OCI-M1 (cell line): ENCODE measurements at regions not wholly inside any gene's neighbourhood (a gene's known extent, or its start where the extent isn't known, plus 50 kb on each side); places are given as distances from the start of the nearest gene placed in this dataset.
A peak's percentile ranks its signal among the peaks of the same experiment; 100 is the strongest.
"Not testable (repeated sequence)": the region's sequence is repeated elsewhere in the genome, so short reads cannot be mapped to it uniquely, and the experiment has no call there.

Experiments
- DNase-seq: peaks from one replicate; lab custom pipeline; 2025; lab: John Stamatoyannopoulos, UW

- no peak for DNase-seq
Measured at GRCh38 chr12:83574142-83574541, 887.4 kb downstream of the TMTC2 start.

- peak; percentile 68 for DNase-seq
Measured at GRCh38 chr12:83573671-83574070, 887.0 kb downstream of the TMTC2 start.

DNA sequence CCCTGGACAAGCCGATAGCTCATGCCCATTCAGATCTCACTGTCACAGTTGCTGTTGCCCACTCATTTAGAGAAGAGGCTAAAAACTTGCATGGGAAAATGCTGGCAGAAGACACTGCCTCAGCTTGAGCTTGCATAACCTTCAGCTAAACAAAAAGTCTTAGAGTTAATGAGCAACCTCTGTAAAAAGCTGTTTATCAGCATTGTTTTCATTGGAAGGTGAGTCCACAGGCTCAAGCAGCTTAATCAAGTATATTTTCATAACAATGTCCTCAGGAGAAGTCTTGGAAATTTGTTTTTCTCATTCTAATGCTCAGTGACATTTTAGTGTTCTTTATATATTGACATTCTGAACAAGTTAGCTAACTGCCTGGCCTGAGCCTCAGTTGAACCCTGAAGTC is 872.9 kb downstream of the TMTC2 start:
- no peak for DNase-seq

GRCh38 chr12:83556040-83556439 is 869.3 kb downstream of the TMTC2 start:
- DNase-seq: not testable (repeated sequence)

GRCh38 chr12:83541446-83541845 is 854.7 kb downstream of the TMTC2 start:
- no peak for DNase-seq

GRCh38 chr12:83538361-83538965 is 851.8 kb downstream of the TMTC2 start:
- DNase-seq: no peak

GRCh38 chr12:83537428-83538053 is 850.8 kb downstream of the TMTC2 start:
- DNase-seq: no peak

GRCh38 chr12:83536496-83536895 is 849.8 kb downstream of the TMTC2 start:
- no peak for DNase-seq

GRCh38 chr12:83528571-83528970 is 841.9 kb downstream of the TMTC2 start:
- DNase-seq: no peak

GRCh38 chr12:83527810-83528209 is 841.1 kb downstream of the TMTC2 start:
- no peak for DNase-seq

GRCh38 chr12:83515306-83516026 is 828.8 kb downstream of the TMTC2 start:
- DNase-seq: no peak

GRCh38 chr12:83514372-83514771 is 827.7 kb downstream of the TMTC2 start:
- no peak for DNase-seq

DNA sequence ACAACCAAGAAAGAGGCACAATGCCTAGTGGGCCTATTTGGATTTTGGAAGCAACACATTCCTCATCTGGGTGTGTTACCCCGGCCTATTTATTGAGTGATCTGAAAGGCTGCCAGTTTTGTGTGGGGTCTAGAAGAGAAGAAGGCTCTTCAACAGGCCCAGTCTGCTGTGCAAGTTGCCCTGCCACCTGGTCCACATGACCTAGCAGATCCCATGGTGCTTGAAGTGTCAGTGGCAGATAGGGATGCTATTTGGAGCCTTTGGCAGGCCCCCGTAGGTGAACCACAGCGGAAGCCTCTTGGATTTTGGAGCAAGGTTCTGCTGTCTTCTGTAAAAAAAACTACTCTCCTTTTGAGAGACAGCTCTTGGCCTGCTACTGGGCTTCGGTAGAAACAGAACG is 820.1 kb downstream of the TMTC2 start:
- no peak for DNase-seq

DNA sequence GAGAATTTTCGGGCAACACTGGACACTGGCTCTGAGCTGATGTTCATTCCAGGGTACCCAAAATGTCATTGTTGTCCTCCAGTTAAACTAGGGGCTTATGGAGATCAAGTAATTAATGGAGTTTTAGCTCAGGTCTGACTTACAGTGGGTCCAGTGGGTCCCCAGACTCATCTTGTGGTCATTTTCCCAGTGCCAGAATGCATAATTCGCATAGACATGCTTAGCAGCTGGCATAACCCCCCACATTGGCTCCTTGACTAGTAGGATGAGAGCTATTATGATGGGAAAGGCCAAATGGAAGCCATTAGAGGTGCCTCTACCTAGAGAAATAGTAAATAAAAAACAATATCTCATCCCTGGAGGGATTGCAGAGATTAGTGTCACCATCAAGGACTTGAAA is 818.9 kb downstream of the TMTC2 start:
- DNase-seq: no peak

- DNase-seq: not testable (repeated sequence)
Measured at GRCh38 chr12:83499894-83500293, 813.2 kb downstream of the TMTC2 start.

DNA sequence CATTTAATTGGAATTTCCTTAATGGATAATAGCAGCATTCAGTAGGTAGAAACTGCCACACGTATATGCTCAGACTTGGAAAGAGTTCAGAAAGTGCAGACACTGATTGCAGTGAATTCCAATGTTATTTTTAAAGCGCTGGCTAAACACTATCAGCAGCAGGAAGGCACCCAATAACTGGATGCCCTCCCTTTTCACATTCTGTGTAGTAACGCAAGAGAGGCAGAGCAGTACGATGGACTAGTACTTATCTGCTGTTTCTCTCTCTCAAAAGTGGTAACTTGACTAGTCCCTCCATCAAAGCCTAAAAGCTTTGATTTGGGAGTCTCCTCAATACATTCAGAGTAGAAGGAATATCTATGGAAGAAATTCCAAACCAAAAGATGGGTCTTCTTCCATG is 791.0 kb downstream of the TMTC2 start:
- DNase-seq: no peak

DNA sequence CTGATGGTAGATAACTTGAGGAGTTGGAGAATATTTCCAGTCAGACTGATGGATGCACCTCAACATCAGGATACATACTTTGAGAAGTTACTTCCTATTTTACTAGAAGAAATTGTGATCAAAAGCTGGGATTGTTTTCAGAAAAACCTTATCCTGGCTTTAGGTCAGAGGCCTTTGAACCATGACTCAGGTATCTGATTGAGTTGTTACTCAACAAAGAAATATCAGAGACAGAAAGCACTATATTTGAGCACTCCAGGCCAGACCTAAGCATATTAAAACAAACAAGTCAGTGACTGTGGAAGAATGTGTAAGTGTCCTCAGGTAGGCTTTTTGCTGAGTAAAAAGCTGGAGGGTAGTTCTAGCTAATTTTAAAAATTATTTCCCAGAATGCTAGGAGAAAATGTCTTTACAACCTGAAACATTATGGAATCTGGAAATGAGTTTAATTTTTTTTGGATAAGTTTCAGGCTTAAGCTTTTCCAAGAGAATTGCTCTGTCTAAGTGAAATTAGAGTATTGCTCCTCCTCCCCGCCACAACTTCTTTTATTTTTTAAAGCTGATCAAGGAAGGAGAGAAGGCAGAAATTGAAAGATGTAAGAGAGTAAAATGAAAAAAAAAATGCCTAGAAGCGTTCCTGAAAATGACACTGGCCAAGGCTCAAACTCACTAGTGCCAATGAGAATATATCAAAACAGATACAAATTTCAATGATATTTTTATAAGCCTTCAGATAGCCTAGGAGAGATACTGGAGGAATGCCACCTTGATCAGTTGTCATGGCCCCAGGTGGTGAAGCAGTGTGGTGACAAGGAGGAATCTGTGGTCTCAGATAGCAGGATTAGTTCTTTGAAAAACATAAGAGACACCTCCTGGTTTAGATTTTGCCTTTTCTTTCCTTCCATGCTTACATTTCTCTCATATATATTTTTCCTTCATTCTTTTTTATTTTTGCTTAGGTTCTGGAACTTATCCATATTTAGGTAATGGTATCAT is 790.3 kb downstream of the TMTC2 start:
- no peak for DNase-seq

DNA sequence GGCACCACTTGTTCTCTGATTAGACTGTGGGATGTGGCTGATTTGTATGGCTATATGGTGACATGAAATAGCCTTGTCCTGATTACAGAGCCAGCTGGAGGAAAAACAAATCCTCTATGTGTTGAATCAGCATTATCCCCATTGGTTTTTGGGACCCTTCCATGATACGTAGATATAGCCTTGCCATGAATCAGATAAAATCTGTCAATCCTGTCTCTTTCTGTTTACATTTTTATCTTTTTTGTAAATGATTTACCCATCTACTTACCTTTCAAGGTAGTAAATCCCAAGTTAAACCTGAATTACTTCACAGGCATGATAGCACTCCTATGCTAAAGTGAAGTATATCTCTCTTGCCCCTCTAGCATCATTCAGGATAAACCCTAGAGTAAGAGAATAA is 789.3 kb downstream of the TMTC2 start:
- no peak for DNase-seq

DNA sequence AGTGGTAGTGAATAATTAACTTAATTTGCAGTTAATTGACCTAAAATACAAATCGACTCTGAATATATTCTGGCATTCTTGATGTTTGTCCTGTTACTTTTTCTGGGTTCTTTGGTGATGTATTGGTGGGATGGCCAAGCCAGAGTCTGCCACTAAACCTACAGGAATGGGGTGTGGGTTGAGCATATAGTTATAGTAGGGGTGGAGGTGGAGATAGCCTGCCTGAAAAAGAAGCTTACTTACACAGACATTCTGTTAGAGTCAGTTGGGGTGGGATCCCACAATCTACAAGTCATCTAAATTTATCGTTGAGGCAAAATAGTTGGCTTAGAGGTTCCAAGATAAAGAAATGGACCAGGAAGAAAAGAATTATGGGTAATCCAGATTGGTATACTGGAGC is 787.7 kb downstream of the TMTC2 start:
- DNase-seq: no peak

- no peak for DNase-seq
Measured at GRCh38 chr12:83473408-83474095, 786.8 kb downstream of the TMTC2 start.

DNA sequence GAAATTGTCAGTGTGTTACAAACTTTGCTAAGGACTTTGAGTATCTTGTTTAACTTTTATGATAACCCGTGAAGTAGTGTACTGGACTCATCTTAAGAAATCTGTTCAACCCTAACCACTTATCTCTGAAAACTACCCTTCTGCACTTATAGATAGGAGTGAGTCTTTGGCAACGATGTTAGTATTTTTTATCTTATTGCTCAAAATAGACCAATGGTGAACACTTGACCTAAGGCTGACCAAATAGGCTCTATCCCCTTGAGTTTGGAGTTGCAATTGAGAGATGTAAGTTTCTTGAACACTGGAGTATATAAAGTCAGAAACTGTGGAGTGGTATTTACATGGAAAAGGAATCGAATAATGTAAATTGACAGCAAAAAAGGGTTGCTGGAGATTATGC is 786.1 kb downstream of the TMTC2 start:
- peak; percentile 47 for DNase-seq

- no peak for DNase-seq
Measured at GRCh38 chr12:83472350-83472749, 785.6 kb downstream of the TMTC2 start.
